Type B pancreatic cell (in vitro differentiated cells): ENCODE measurements at regions not wholly inside any gene's neighbourhood (a gene's known extent, or its start where the extent isn't known, plus 50 kb on each side); places are given as distances from the start of the nearest gene placed in this dataset.
A peak's percentile ranks its signal among the peaks of the same experiment; 100 is the strongest.

Experiments
- DNase-seq: peaks from one replicate; pipeline ENCODE4 v3.0.0; 2021; ENCODE audit warnings: mixed read lengths; ENCODE audit not compliant: unreplicated experiment; ENCODE audit errors: extremely low spot score
- H3K27ac Mint-ChIP-seq: 2 replicates; pipeline ENCODE4 v1.8.0; 2021; ENCODE audit warnings: mild to moderate bottlenecking, mixed read lengths
- H3K27me3 Mint-ChIP-seq: 2 replicates; pipeline ENCODE4 v1.8.0; 2021; ENCODE audit warnings: mixed read lengths
- H3K36me3 Mint-ChIP-seq: 2 replicates; pipeline ENCODE4 v1.8.0; 2021; ENCODE audit warnings: mixed read lengths
- H3K4me1 Mint-ChIP-seq: one replicate; pipeline ENCODE4 v1.8.0; 2021; ENCODE audit warnings: mixed read lengths; ENCODE audit not compliant: unreplicated experiment
- H3K4me3 Mint-ChIP-seq: 2 replicates; pipeline ENCODE4 v1.8.0; 2021; ENCODE audit warnings: mild to moderate bottlenecking, mixed read lengths
- H3K9me3 Mint-ChIP-seq: 2 replicates; pipeline ENCODE4 v1.8.0; 2021; ENCODE audit warnings: mixed read lengths
- CTCF ChIP-seq: fragments of 200-600 bp; sonication (generic); conservative IDR thresholded peaks from 2 replicates; pipeline ENCODE4 v1.5.0; 2021; ENCODE audit warnings: antibody characterized with exemption, mild to moderate bottlenecking

GRCh38 chr1:95832370-95832769 lies 598.4 kb downstream of the RWDD3 start:
- Mint-ChIP-seq H3K27me3 (no peaks in the 10 kb centered on the region), H3K9me3 (peaks cover 20% of the 10 kb centered on the region), H3K27ac (no peak overlapping the region), H3K36me3 (peaks cover 4% of the 10 kb centered on the region), H3K4me3 (no peak overlapping the region), H3K4me1 (no peaks in the 10 kb centered on the region)
- TF ChIP-seq CTCF: no peak
- DNase-seq: no peak

GRCh38 chr1:95849439-95849838 lies 615.4 kb downstream of the RWDD3 start:
- Mint-ChIP-seq H3K27me3 (no peaks in the 10 kb centered on the region), H3K9me3 (no peaks in the 10 kb centered on the region), H3K36me3 (no peaks in the 10 kb centered on the region), H3K27ac (no peak overlapping the region), H3K4me1 (peaks cover 4% of the 10 kb centered on the region), H3K4me3 (no peak overlapping the region)
- TF ChIP-seq CTCF: no peak
- DNase-seq: no peak

GRCh38 chr1:95850165-95850649 lies 616.2 kb downstream of the RWDD3 start:
- Mint-ChIP-seq H3K27ac (no peak overlapping the region), H3K27me3 (no peaks in the 10 kb centered on the region), H3K4me3 (no peak overlapping the region), H3K36me3 (no peaks in the 10 kb centered on the region), H3K4me1 (peaks cover 4% of the 10 kb centered on the region), H3K9me3 (no peaks in the 10 kb centered on the region)
- TF ChIP-seq CTCF: no peak
- no peak for DNase-seq

- Mint-ChIP-seq H3K4me3 (no peak overlapping the region), H3K27me3 (no peaks in the 10 kb centered on the region), H3K9me3 (no peaks in the 10 kb centered on the region), H3K27ac (peak overlapping the region; percentile 11), H3K36me3 (no peaks in the 10 kb centered on the region), H3K4me1 (peaks cover 4% of the 10 kb centered on the region)
- no peak for TF ChIP-seq CTCF
- no peak for DNase-seq
Measured at GRCh38 chr1:95850763-95851162, 616.8 kb downstream of the RWDD3 start.

GRCh38 chr1:95852483-95853070 lies 618.6 kb downstream of the RWDD3 start:
- Mint-ChIP-seq H3K9me3 (no peaks in the 10 kb centered on the region), H3K36me3 (no peaks in the 10 kb centered on the region), H3K4me1 (peaks cover 4% of the 10 kb centered on the region), H3K4me3 (no peak overlapping the region), H3K27me3 (no peaks in the 10 kb centered on the region), H3K27ac (no peak overlapping the region)
- no peak for DNase-seq
- TF ChIP-seq CTCF: no peak

GRCh38 chr1:95854457-95854856 lies 620.4 kb downstream of the RWDD3 start:
- DNase-seq: no peak
- TF ChIP-seq CTCF: no peak
- no peak overlapping the region for H3K27ac Mint-ChIP-seq
- no peaks in the 10 kb centered on the region for H3K4me1 Mint-ChIP-seq
- no peak overlapping the region for H3K4me3 Mint-ChIP-seq
- H3K36me3 Mint-ChIP-seq: no peaks in the 10 kb centered on the region
- H3K9me3 Mint-ChIP-seq: no peaks in the 10 kb centered on the region
- H3K27me3 Mint-ChIP-seq: no peaks in the 10 kb centered on the region
